WTC11 (cell line): ENCODE measurements at regions not wholly inside any gene's neighbourhood (a gene's known extent, or its start where the extent isn't known, plus 50 kb on each side); places are given as distances from the start of the nearest gene placed in this dataset.
A peak's percentile ranks its signal among the peaks of the same experiment; 100 is the strongest.

Experiments
- ATAC-seq: fragments of 200-7000 bp; cut with Tn5 transposase; 2 replicates; pipeline ENCODE4 v1.10.0; 2021; ENCODE audit warnings: mild to moderate bottlenecking, moderate library complexity
- CTCF ChIA-PET: fragments of 300-600 bp; sonication (Branson Sonifier 250); formaldehyde crosslinking; loops from one replicate; lab custom pipeline; 2021; ENCODE audit warnings: antibody characterized with exemption; lab: Charles Lee
- POLR2A ChIA-PET: fragments of 350-600 bp; sonication (Branson Sonifier 250); formaldehyde crosslinking; loops from one replicate; lab custom pipeline; 2021; ENCODE audit warnings: antibody characterized with exemption; lab: Charles Lee
- DNase-seq: peaks from one replicate; pipeline ENCODE4 v3.0.0; 2021; ENCODE audit warnings: low spot score
- H3K27ac Mint-ChIP-seq: 2 replicates; pipeline ENCODE4 v1.8.0; 2021; ENCODE audit warnings: mixed read lengths
- H3K27me3 Mint-ChIP-seq: 2 replicates; pipeline ENCODE4 v1.8.0; 2021; ENCODE audit warnings: low read depth, mild to moderate bottlenecking, moderate library complexity, mixed read lengths
- H3K36me3 Mint-ChIP-seq: 2 replicates; pipeline ENCODE4 v1.8.0; 2021; ENCODE audit warnings: mixed read lengths
- H3K4me1 Mint-ChIP-seq: 2 replicates; pipeline ENCODE4 v1.8.0; 2022; ENCODE audit warnings: mixed read lengths
- H3K4me3 Mint-ChIP-seq: 2 replicates; pipeline ENCODE4 v1.8.0; 2021; ENCODE audit warnings: mild to moderate bottlenecking, moderate library complexity, mixed read lengths
- H3K9me3 Mint-ChIP-seq: 2 replicates; pipeline ENCODE4 v1.8.0; 2021; ENCODE audit warnings: mixed read lengths
- ARID4B ChIP-seq: sonication (generic); formaldehyde crosslinking; IDR thresholded peaks from 2 replicates; pipeline ENCODE4 v1.8.0; 2023; ENCODE audit warnings: missing genetic modification reagents, mild to moderate bottlenecking, borderline replicate concordance
- CREB1 ChIP-seq: sonication (generic); formaldehyde crosslinking; IDR thresholded peaks from 2 replicates; pipeline ENCODE4 v1.8.0; 2023; ENCODE audit warnings: mild to moderate bottlenecking, missing genetic modification reagents
- EMX1 ChIP-seq: fragments of 250-450 bp; sonication (Bioruptor Pico); IDR thresholded peaks from 2 replicates; pipeline ENCODE4 v1.8.0; 2021; ENCODE audit warnings: mild to moderate bottlenecking
- ESRRA ChIP-seq: sonication (generic); formaldehyde crosslinking; IDR thresholded peaks from 2 replicates; pipeline ENCODE4 v1.8.1; 2022; ENCODE audit warnings: mild to moderate bottlenecking, missing genetic modification reagents, borderline replicate concordance
- JAZF1 ChIP-seq: fragments of 250-450 bp; sonication (Bioruptor Pico); IDR thresholded peaks from 2 replicates; pipeline ENCODE4 v1.9.0; 2021; ENCODE audit warnings: moderate library complexity, mild to moderate bottlenecking, inconsistent platforms
- MAX ChIP-seq: sonication (generic); formaldehyde crosslinking; IDR thresholded peaks from 2 replicates; pipeline ENCODE4 v1.8.0; 2022; ENCODE audit warnings: mild to moderate bottlenecking, missing genetic modification reagents
- NFATC4 ChIP-seq: fragments of 250-450 bp; sonication (Bioruptor Pico); IDR thresholded peaks from 2 replicates; pipeline ENCODE4 v1.9.0; 2021; ENCODE audit warnings: mild to moderate bottlenecking
- NR1H2 ChIP-seq: sonication (generic); formaldehyde crosslinking; IDR thresholded peaks from 2 replicates; pipeline ENCODE4 v1.9.0; 2021; ENCODE audit warnings: mild to moderate bottlenecking, moderate library complexity, missing genetic modification reagents
- NR3C1 ChIP-seq: sonication (generic); formaldehyde crosslinking; conservative IDR thresholded peaks from 2 replicates; pipeline ENCODE4 v1.8.1; 2023; ENCODE audit warnings: low read depth, mild to moderate bottlenecking, missing genetic modification reagents
- SP1 ChIP-seq: sonication (generic); formaldehyde crosslinking; conservative IDR thresholded peaks from 2 replicates; pipeline ENCODE4 v1.8.1; 2022; ENCODE audit warnings: missing genetic modification reagents
- TEAD4 ChIP-seq: sonication (generic); formaldehyde crosslinking; IDR thresholded peaks from 2 replicates; pipeline ENCODE4 v1.8.0; 2022; ENCODE audit warnings: mild to moderate bottlenecking, missing genetic modification reagents
- ZNF263 ChIP-seq: sonication (generic); formaldehyde crosslinking; IDR thresholded peaks from 2 replicates; pipeline ENCODE4 v1.8.1; 2022; ENCODE audit warnings: low read depth, mild to moderate bottlenecking, moderate library complexity, missing genetic modification reagents
- ZNF281 ChIP-seq: sonication (generic); formaldehyde crosslinking; IDR thresholded peaks from 2 replicates; pipeline ENCODE4 v1.8.0; 2023; ENCODE audit warnings: mild to moderate bottlenecking, missing genetic modification reagents
- ZNF416 ChIP-seq: fragments of 250-450 bp; sonication (Bioruptor Pico); IDR thresholded peaks from 2 replicates; pipeline ENCODE4 v1.9.0; 2021; ENCODE audit warnings: mild to moderate bottlenecking, inconsistent platforms
- ZNF671 ChIP-seq: fragments of 250-450 bp; sonication (Bioruptor Pico); IDR thresholded peaks from 2 replicates; pipeline ENCODE4 v1.8.0; 2021; ENCODE audit warnings: mild to moderate bottlenecking
- TF ChIP-seq, protein P1 (sequence below): fragments of 250-450 bp; sonication (Bioruptor Pico); IDR thresholded peaks from 2 replicates; pipeline ENCODE4 v1.9.0; 2021; ENCODE audit warnings: moderate library complexity, mild to moderate bottlenecking, inconsistent platforms, borderline replicate concordance
- TF ChIP-seq, protein P2 (sequence below): sonication (generic); formaldehyde crosslinking; conservative IDR thresholded peaks from 2 replicates; pipeline ENCODE4 v1.8.1; 2022; ENCODE audit warnings: mild to moderate bottlenecking, missing genetic modification reagents
- TF ChIP-seq, protein P3 (sequence below): sonication (generic); formaldehyde crosslinking; IDR thresholded peaks from 2 replicates; pipeline ENCODE4 v1.8.0; 2022; ENCODE audit warnings: mild to moderate bottlenecking, missing genetic modification reagents
- TF ChIP-seq, protein P4 (sequence below): sonication (generic); formaldehyde crosslinking; IDR thresholded peaks from 2 replicates; pipeline ENCODE4 v1.8.0; 2023; ENCODE audit warnings: missing genetic modification reagents

DNA sequence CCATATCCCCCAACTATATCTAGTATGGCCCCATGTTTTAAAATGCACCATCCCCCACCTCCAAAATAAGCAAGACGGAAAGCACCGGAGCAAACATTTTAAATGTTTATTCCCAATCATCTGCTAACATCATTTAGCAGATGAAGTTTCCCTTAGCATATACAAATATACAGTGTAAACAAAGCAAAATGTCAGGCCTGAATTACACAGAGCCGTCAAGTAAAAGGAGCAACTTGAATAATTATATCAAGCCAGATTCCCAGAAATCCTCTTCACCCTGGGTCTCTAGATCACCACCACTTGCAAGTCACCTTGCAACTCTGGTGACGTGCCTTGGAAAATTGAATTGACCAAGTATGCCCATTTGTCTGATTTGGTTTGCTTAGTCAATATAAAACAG lies 91.6 kb upstream of the COL1A2 start (continued):
- TF ChIP-seq SP1 (no peak), CREB1 (no peak), ZNF671 (no peak), ESRRA (CRISPR knock-in tag) (no peak), ZNF281 (CRISPR knock-in tag) (no peak), ZNF416 (CRISPR knock-in tag) (no peak)
- TF ChIP-seq, protein P1, sequence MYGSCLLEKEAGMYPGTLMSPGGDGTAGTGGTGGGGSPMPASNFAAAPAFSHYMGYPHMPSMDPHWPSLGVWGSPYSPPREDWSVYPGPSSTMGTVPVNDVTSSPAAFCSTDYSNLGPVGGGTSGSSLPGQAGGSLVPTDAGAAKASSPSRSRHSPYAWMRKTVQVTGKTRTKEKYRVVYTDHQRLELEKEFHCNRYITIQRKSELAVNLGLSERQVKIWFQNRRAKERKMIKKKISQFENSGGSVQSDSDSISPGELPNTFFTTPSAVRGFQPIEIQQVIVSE (CRISPR knock-in tag): no peak

DNA sequence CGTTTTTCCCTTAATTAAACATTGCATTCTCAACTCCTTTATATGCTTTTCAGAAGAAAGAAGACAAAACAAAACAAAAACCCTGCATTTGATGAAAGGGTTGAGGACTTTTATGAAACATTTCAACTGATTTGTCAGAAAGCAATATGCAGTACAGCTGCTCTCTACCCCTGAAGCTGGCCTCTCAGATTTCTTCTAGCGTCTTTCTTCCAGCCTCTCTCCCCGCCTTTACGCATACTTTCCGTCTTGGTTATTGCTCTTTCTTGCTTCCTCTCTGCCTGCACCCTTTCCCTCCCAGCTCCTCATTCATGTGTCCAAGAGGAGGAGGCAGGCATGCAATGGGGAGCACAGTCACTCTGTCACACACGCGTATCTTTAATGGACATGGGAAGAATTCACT lies 91.0 kb upstream of the COL1A2 start:
- no peak for DNase-seq
- POLR2A ChIA-PET: no interaction called here
- Mint-ChIP-seq H3K36me3 (peaks cover 4% of the 10 kb centered on the region; the same call in 1 of the 2 replicates), H3K27me3 (no peaks in the 10 kb centered on the region), H3K4me1 (peaks cover 47% of the 10 kb centered on the region)
- peak; percentile 28; the same call in 1 of the 2 replicates for TF ChIP-seq ZNF263 (CRISPR knock-in tag)
- TF ChIP-seq JAZF1 (CRISPR knock-in tag): no peak
- TF ChIP-seq, all 79 proteins: peak for 1
- Mint-ChIP-seq H3K4me3 (no peak overlapping the region), H3K9me3 (peaks cover 13% of the 10 kb centered on the region), H3K27ac (peak overlapping the region; percentile 60)
- no peak for ATAC-seq
- CTCF ChIA-PET: interaction anchor here (0.8 to 11.6 kb wide), 2 partner anchors 14 to 91 kb away, joined by 4 to 142 read pairs; partner anchors contain the start of gene COL1A2

DNA sequence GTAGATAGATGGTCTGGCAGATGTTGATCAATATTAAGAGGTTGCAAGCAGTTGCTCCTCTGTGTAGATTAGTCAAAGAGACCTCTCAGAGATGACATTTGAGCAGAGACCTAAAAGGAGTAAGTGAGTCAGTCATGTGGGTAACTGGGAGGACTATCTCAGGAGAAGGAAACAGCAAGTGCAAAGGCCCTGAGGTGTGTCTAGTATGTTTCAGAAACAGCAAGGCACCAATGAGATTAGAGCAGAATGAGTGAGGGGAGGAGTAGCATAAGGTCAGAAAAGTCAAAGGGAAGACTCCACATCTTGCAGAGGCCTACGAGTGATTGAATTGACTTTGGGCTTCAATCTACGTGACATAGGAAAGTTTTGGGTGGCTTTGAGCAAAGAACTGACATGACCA lies 89.8 kb upstream of the COL1A2 start:
- TF ChIP-seq NR3C1 (CRISPR knock-in tag) (no peak), ARID4B (CRISPR knock-in tag) (no peak), MAX (no peak), NR1H2 (CRISPR knock-in tag) (no peak), TEAD4 (no peak), NFATC4 (CRISPR knock-in tag) (no peak), EMX1 (CRISPR knock-in tag) (no peak)
- TF ChIP-seq, protein P2, sequence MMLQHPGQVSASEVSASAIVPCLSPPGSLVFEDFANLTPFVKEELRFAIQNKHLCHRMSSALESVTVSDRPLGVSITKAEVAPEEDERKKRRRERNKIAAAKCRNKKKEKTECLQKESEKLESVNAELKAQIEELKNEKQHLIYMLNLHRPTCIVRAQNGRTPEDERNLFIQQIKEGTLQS (CRISPR knock-in tag): no peak
- TF ChIP-seq, protein P3, sequence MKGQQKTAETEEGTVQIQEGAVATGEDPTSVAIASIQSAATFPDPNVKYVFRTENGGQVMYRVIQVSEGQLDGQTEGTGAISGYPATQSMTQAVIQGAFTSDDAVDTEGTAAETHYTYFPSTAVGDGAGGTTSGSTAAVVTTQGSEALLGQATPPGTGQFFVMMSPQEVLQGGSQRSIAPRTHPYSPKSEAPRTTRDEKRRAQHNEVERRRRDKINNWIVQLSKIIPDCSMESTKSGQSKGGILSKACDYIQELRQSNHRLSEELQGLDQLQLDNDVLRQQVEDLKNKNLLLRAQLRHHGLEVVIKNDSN (CRISPR knock-in tag): no peak
- TF ChIP-seq, protein P4, sequence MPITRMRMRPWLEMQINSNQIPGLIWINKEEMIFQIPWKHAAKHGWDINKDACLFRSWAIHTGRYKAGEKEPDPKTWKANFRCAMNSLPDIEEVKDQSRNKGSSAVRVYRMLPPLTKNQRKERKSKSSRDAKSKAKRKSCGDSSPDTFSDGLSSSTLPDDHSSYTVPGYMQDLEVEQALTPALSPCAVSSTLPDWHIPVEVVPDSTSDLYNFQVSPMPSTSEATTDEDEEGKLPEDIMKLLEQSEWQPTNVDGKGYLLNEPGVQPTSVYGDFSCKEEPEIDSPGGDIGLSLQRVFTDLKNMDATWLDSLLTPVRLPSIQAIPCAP: no peak
- CTCF ChIA-PET: no interaction called here
- no peak for ATAC-seq
- Mint-ChIP-seq H3K9me3 (peaks cover 17% of the 10 kb centered on the region), H3K4me1 (peaks cover 47% of the 10 kb centered on the region), H3K27ac (no peak overlapping the region), H3K27me3 (no peaks in the 10 kb centered on the region), H3K36me3 (peaks cover 4% of the 10 kb centered on the region; the same call in 1 of the 2 replicates), H3K4me3 (no peak overlapping the region)
- POLR2A ChIA-PET: no interaction called here
- DNase-seq: no peak
